Liver (tissue), 8 donors: ENCODE measurements at regions not wholly inside any gene's neighbourhood (a gene's known extent, or its start where the extent isn't known, plus 50 kb on each side); places are given as distances from the start of the nearest gene placed in this dataset.

Source experiments
- DNase-seq: peaks from one replicate; pipeline ENCODE4 v3.0.0-alpha.2; 2017; ENCODE audit warnings: low spot score
- H3K27ac ChIP-seq, 2 donors: one replicate each; pipeline ENCODE4 v1.7.0; 2013; ENCODE audit warnings: inconsistent platforms in 2 of 2, low read length in 2 of 2, control low read depth in 1 of 2, low read depth in 1 of 2, mild to moderate bottlenecking in 1 of 2
- H3K27me3 ChIP-seq, 4 donors: one replicate each; pipeline versions ENCODE4 v1.6.1 to v1.7.0; 2013; ENCODE audit warnings: low read length in 3 of 4, inconsistent platforms in 1 of 4, mild to moderate bottlenecking in 1 of 4, moderate library complexity in 1 of 4; ENCODE audit not compliant: control insufficient read depth in 4 of 4, insufficient read depth in 4 of 4
- H3K36me3 ChIP-seq, 4 donors: one replicate each; pipeline versions ENCODE4 v1.6.1 to v1.7.0; 2013; ENCODE audit warnings: low read length in 3 of 4, mild to moderate bottlenecking in 3 of 4, low read depth in 1 of 4, moderate library complexity in 1 of 4; ENCODE audit not compliant: control insufficient read depth in 4 of 4, insufficient read depth in 3 of 4
- H3K4me1 ChIP-seq, 4 donors: one replicate each; pipeline versions ENCODE4 v1.6.1 to v1.7.0; 2013; ENCODE audit warnings: low read length in 3 of 4, mild to moderate bottlenecking in 3 of 4, moderate library complexity in 1 of 4; ENCODE audit not compliant: control insufficient read depth in 4 of 4, insufficient read depth in 4 of 4
- H3K4me3 ChIP-seq, 3 donors: one replicate each; pipeline versions ENCODE4 v1.6.1 to v1.7.0; 2013; ENCODE audit warnings: low read length in 3 of 3, control low read depth in 1 of 3, low read depth in 1 of 3, mild to moderate bottlenecking in 1 of 3
- H3K9ac ChIP-seq, 2 donors: one replicate each; pipeline ENCODE4 v1.7.0; 2013; ENCODE audit warnings: low read length in 2 of 2, mild to moderate bottlenecking in 2 of 2, moderate library complexity in 2 of 2, control low read depth in 1 of 2, low read depth in 1 of 2
- H3K9me3 ChIP-seq, 4 donors: one replicate each; pipeline versions ENCODE4 v1.6.1 to v1.7.0; 2013; ENCODE audit warnings: low read length in 3 of 4; ENCODE audit not compliant: control insufficient read depth in 4 of 4
- EGR1 ChIP-seq, 2 donors: IDR thresholded peaks; 2 replicates each; pipeline ENCODE4 v1.6.1; 2016 to 2018; ENCODE audit warnings: antibody characterized with exemption in 2 of 2, low read depth in 2 of 2
- FOXA1 ChIP-seq: IDR thresholded peaks from 2 replicates; pipeline ENCODE4 v1.6.1; 2016; ENCODE audit warnings: antibody characterized with exemption
- FOXA2 ChIP-seq: IDR thresholded peaks from 2 replicates; pipeline ENCODE4 v1.6.1; 2016; ENCODE audit warnings: antibody characterized with exemption
- GABPA ChIP-seq, 2 donors: IDR thresholded peaks in 1 of 2; conservative IDR thresholded peaks in 1 of 2; 2 replicates each; pipeline ENCODE4 v1.6.1; 2016; ENCODE audit warnings: antibody characterized with exemption in 2 of 2, mild to moderate bottlenecking in 1 of 2, moderate library complexity in 1 of 2
- HNF4A ChIP-seq, 2 donors: conservative IDR thresholded peaks; 2 replicates each; pipeline ENCODE4 v1.6.1; 2016; ENCODE audit warnings: antibody characterized with exemption in 2 of 2, mild to moderate bottlenecking in 2 of 2
- HNF4G ChIP-seq: IDR thresholded peaks from 2 replicates; pipeline ENCODE4 v1.6.1; 2016; ENCODE audit warnings: antibody characterized with exemption
- JUND ChIP-seq, 2 donors: IDR thresholded peaks; 2 replicates each; pipeline ENCODE4 v1.6.1; 2016; ENCODE audit warnings: antibody characterized with exemption in 2 of 2
- NR2F2 ChIP-seq: IDR thresholded peaks from 2 replicates; pipeline ENCODE4 v1.6.1; 2016; ENCODE audit warnings: antibody characterized with exemption
- RAD21 ChIP-seq, 2 donors: IDR thresholded peaks; 2 replicates each; pipeline ENCODE4 v1.6.1; 2016; ENCODE audit warnings: antibody characterized with exemption in 2 of 2, mild to moderate bottlenecking in 2 of 2
- REST ChIP-seq: IDR thresholded peaks from 2 replicates; pipeline ENCODE4 v1.6.1; 2016; ENCODE audit warnings: antibody characterized with exemption, mild to moderate bottlenecking
- RXRA ChIP-seq, 2 donors: IDR thresholded peaks; 2 replicates each; pipeline ENCODE4 v1.6.1; 2017 to 2018; ENCODE audit warnings: antibody characterized with exemption in 2 of 2, mild to moderate bottlenecking in 1 of 2
- SP1 ChIP-seq: IDR thresholded peaks from 2 replicates; pipeline ENCODE4 v1.6.1; 2018; ENCODE audit warnings: antibody characterized with exemption, mild to moderate bottlenecking
- YY1 ChIP-seq: IDR thresholded peaks from 2 replicates; pipeline ENCODE4 v1.6.1; 2016; ENCODE audit warnings: antibody characterized with exemption, mild to moderate bottlenecking
- ZBTB33 ChIP-seq: IDR thresholded peaks from 2 replicates; pipeline ENCODE4 v1.6.1; 2016; ENCODE audit warnings: antibody characterized with exemption
- WGBS: extraction: QIAGEN DNeasy Blood & Tissue Kit; methylation state at CpG from one replicate; pipeline ENCODE4 v1.1.7; 2013; 5-methylcytosine and 5-hydroxymethylcytosine counted together
- TF ChIP-seq, protein P1 (sequence below): fragments of 150-350 bp; IDR thresholded peaks from 2 replicates; pipeline ENCODE4 v1.5.1; 2017; ENCODE audit warnings: improper control_type of control experiment, low read depth, low read length; ENCODE audit not compliant: missing input control
- TF ChIP-seq, protein P2 (sequence below): IDR thresholded peaks from 2 replicates; pipeline ENCODE4 v1.6.1; 2016; ENCODE audit warnings: antibody characterized with exemption
- TF ChIP-seq, protein P3 (sequence below): IDR thresholded peaks from 2 replicates; pipeline ENCODE4 v1.6.1; 2016; ENCODE audit warnings: antibody characterized with exemption
- donor health status: healthy.
- donor health status: healthy.
- donor health status: healthy.
- donor health status: healthy.
- donor health status: healthy.

- WGBS: 86% methylated on average over 5 of the region's 5 CpGs
- no peaks in the 10 kb centered on the region for H3K27me3 ChIP-seq
- no peaks in the 10 kb centered on the region for H3K36me3 ChIP-seq
- H3K4me3 ChIP-seq: no peak overlapping the region
- DNase-seq: no peak
- H3K27ac ChIP-seq: no peak overlapping the region
- H3K9me3 ChIP-seq: no peaks in the 10 kb centered on the region
- H3K4me1 ChIP-seq: peaks cover 0 to 3% (median 0%) of the 10 kb centered on the region in 4 donors
- TF ChIP-seq, protein P1, sequence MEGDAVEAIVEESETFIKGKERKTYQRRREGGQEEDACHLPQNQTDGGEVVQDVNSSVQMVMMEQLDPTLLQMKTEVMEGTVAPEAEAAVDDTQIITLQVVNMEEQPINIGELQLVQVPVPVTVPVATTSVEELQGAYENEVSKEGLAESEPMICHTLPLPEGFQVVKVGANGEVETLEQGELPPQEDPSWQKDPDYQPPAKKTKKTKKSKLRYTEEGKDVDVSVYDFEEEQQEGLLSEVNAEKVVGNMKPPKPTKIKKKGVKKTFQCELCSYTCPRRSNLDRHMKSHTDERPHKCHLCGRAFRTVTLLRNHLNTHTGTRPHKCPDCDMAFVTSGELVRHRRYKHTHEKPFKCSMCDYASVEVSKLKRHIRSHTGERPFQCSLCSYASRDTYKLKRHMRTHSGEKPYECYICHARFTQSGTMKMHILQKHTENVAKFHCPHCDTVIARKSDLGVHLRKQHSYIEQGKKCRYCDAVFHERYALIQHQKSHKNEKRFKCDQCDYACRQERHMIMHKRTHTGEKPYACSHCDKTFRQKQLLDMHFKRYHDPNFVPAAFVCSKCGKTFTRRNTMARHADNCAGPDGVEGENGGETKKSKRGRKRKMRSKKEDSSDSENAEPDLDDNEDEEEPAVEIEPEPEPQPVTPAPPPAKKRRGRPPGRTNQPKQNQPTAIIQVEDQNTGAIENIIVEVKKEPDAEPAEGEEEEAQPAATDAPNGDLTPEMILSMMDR: no peak
- no peak for TF ChIP-seq GABPA (IDR thresholded peaks at IDR 0.05 in 1 of 2, conservative IDR thresholded peaks at IDR 0.05 in 1 of 2)
- no peak for TF ChIP-seq HNF4G
- no peak for TF ChIP-seq REST
- no peak for TF ChIP-seq ZBTB33
- TF ChIP-seq, protein P2, sequence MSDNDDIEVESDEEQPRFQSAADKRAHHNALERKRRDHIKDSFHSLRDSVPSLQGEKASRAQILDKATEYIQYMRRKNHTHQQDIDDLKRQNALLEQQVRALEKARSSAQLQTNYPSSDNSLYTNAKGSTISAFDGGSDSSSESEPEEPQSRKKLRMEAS: no peak
- TF ChIP-seq EGR1 (IDR thresholded peaks at IDR 0.05; ENCODE audit: low read depth in 2 of 2): no peak
- TF ChIP-seq YY1: no peak
- no peak for TF ChIP-seq RXRA (IDR thresholded peaks at IDR 0.05)
- no peak for TF ChIP-seq HNF4A (conservative IDR thresholded peaks at IDR 0.05)
- no peak for TF ChIP-seq NR2F2
- no peak for TF ChIP-seq FOXA2
- TF ChIP-seq, protein P3, sequence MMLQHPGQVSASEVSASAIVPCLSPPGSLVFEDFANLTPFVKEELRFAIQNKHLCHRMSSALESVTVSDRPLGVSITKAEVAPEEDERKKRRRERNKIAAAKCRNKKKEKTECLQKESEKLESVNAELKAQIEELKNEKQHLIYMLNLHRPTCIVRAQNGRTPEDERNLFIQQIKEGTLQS: no peak
- TF ChIP-seq RAD21 (IDR thresholded peaks at IDR 0.05): no peak
- TF ChIP-seq SP1: no peak
- no peak overlapping the region for H3K9ac ChIP-seq
These were observed 140.1 kb upstream of the FRG1 start for GRCh38 chr4:189800545-189801088.

- Histone ChIP-seq H3K4me1 (peaks cover 0 to 3% (median 0%) of the 10 kb centered on the region in 4 donors), H3K9ac (no peak overlapping the region), H3K4me3 (no peak overlapping the region), H3K27ac (no peak overlapping the region), H3K27me3 (no peaks in the 10 kb centered on the region), H3K9me3 (peaks cover 0 to 4% (median 2%) of the 10 kb centered on the region in 4 donors), H3K36me3 (no peaks in the 10 kb centered on the region)
- DNase-seq: no peak
- 76% methylated on average over 5 of the region's 5 CpGs for WGBS
- TF ChIP-seq SP1 (no peak), FOXA1 (no peak), HNF4A (conservative IDR thresholded peaks at IDR 0.05) (no peak), REST (no peak), ZBTB33 (no peak), FOXA2 (no peak), JUND (IDR thresholded peaks at IDR 0.05) (no peak), HNF4G (no peak)
- TF ChIP-seq, protein P3: no peak
- TF ChIP-seq, protein P2: no peak
These were observed 137.8 kb upstream of the FRG1 start for GRCh38 chr4:189802884-189803283.
